HG03175 (cell line): ENCODE measurements at regions not wholly inside any gene's neighbourhood (a gene's known extent, or its start where the extent isn't known, plus 50 kb on each side); places are given as distances from the start of the nearest gene placed in this dataset.
"Not testable (repeated sequence)": the region's sequence is repeated elsewhere in the genome, so short reads cannot be mapped to it uniquely, and the experiment has no call there.

Experiments
- ATAC-seq: cut with Tn5 transposase; IDR thresholded peaks from one replicate; pipeline ENCODE4 v1.9.1; 2021; ENCODE audit warnings: mild to moderate bottlenecking, moderate library complexity; ENCODE audit not compliant: unreplicated experiment

DNA sequence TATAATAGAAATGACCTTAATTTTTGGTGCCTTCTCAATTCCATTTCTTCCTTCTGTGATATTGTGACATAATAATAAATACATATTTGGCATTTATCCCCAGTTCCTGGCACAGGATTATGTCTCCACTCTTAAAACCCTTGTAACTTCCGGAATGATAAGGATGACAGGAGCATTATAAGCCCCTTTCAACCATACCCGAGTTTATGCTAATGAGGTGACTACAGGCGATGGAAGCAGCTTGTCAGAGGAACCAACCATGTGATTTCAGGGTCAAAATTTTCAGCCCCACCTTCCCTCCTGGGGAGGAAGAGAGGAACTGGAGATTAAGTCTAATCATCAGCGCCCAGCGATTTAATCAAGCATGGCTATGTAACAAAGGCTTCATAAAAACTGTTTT lies 528.5 kb upstream of the CRIM1 start:
- no peak for ATAC-seq

GRCh38 chr2:35822716-35823115 lies 532.9 kb upstream of the CRIM1 start:
- ATAC-seq, result no peak

DNA sequence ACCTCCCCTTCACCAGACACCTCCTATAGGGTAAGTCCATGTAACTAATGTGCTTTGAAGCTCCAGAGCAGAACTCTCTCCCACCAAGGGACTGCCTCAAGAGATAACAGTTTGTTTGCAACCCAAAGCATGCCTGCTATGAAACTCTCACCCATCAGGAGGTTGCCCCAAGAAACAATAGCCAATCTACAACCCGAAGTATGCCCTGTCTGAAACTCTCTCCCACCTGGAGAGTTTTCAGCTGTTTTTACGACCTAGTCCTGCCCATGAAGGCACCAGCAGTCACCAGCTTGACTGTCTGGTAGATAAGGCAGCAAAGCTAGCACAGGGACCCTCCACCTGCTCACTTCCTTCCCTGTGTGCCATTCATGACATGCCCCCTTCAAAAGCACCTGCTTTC lies 533.9 kb upstream of the CRIM1 start:
- ATAC-seq, result no peak

GRCh38 chr2:35820391-35820790 lies 535.2 kb upstream of the CRIM1 start:
- no peak for ATAC-seq

DNA sequence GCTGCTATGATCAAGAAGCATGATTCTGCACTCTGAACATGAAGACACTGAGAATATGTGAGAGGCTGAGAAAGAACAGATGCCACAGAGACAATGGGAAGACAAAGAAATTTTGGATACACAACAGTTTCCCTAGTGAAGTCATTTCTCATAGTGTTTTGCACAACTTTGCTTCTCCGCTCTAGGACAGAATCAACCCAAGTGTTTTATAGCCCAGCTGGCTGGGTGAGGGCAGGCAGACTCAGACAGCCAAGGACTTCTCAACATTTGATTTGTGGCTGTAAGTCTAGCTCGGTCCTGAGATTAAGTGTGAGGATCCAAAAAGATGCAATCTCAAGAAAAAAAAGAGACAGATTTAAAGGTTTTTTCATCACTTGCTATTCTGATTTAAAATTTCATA lies 536.5 kb upstream of the CRIM1 start:
- no peak for ATAC-seq

DNA sequence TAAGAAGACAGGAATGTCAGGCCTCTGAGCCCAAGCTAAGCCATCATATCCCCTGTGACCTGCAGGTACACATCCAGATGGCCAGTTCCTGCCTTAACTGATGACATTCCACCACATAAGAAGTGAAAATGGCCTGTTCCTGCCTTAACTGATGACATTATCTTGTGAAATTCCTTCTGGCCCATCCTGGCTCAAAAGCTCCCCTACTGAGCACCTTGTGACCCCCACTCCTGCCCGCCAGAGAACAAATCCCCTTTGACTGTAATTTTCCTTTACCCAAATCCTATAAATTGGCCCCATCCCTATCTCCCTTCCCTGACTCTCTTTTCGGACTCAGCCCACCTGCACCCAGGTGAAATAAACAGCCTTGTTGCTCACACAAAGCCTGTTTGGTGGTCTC lies 537.2 kb upstream of the CRIM1 start:
- ATAC-seq, result not testable (repeated sequence)

GRCh38 chr2:35814597-35814996 lies 541.0 kb upstream of the CRIM1 start:
- not testable (repeated sequence) for ATAC-seq

DNA sequence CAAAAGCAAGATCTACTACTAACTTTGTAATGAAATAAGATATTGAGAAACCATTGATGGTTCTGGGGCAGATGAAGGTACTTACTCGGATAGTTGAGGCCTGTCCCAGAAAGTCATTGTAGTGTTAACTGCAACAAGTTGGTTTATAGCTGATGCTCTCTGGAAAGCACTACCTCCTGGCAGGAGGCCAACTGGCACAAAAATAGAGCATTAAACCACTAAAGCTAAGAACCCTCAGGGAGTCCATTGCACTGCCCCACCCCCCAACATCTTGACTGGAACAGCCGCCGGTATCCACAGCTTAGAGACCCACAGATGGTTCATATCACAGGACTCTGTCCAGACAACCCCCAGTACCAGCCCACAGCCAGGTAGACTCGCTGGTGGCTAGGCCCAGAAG lies 552.5 kb upstream of the CRIM1 start:
- no peak for ATAC-seq

DNA sequence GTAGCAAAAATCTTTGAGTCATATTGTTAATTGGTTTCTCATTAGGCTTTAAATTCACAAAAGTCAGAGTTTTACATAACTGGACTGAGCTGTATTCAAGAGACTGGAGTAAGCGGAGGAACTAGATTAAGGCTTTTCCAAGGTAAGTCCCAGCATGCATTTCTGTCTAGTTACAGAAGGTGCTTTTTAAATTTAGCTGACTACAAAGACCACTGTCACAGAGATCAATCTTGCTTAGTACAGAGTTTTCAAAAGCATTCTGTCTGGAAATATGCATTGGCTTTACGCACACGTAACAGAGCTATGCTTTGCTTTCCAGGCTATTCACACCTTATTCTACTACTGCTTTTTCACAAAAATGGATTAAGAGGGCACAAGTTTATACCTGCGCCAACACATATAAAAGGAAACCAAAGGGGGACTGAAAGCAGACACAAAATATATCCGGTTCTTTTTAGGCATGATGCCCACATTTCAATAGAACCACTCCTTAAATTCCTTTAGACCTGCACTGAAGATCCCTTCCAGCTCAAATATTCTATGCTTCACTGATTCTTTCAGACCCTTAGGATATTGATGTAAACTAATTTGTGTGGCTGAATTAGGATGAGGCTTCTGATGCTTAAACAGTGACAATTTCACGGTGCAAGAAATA lies 560.7 kb upstream of the CRIM1 start:
- ATAC-seq, result no peak

- no peak for ATAC-seq
These were observed 565.3 kb upstream of the CRIM1 start for GRCh38 chr2:35790292-35790691.

DNA sequence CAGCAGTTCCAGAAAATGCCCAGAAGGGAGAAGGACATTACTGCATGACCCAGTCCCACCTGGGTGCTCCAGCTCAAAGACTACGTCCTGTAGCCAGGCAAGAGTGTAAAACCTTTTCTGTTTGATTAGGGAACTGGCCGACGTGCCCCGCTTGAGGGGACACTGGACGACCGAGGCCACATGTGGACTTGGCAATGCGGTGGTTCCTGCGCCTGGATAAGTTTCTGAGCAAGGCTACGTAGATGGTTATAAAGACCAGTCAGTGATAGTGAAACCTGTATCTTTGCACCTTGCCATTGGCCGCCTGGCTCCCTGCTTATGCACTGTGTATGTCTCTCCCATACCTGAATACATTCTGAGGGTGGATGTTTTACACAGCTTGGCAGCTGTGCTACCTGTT lies 567.0 kb upstream of the CRIM1 start:
- no peak for ATAC-seq

DNA sequence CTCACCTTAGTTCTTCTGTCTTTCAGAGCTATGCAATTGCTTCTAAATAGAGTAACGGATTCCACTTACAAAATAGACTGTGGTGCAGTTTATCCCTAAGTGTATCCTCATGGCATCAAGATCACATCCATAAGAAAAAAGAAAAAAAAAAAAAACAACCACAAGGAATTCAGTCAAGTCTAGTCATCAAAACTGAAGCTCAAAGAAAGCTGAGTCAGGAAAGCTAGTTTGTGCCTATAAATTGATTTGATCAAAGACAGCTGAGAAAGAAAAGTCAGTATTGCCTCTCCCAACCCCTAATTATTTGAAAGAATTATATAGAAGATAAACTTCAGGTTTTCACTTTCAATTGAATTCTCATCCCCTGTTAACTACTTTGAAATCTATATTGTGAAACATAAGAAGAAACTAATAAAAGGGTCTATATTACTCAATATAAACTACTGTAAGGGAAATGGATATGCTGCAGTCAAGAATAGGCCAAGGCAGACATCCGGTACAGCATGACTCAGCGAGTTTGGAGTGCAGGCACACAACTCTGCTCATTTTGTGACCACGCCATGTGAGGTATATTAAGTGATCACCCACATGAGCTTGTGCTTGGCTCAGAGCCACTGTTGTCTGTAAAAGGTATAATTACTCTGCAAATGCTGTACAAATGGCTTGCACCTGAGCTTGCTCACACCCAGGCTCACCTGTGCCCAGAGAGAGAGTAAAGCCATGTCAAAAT lies 568.1 kb upstream of the CRIM1 start:
- ATAC-seq, result no peak

DNA sequence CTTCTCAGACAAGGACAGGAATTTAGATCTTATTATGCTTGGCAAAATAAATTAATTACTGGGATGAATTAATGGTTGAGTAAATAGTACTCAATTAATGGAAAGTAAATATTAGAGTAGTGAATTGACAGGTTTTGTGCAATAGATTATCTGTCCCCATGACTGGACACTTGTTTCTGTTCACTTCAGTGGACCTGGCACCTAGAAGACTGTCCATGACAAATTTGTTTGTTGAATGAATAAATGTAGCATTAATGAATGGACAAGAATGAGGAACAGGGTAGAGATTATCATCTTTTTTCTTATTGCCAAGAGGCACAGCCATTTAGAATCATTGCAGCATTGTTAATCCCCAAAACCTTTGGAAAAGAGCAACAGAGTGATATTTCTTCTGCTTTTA lies 570.0 kb upstream of the CRIM1 start:
- no peak for ATAC-seq

DNA sequence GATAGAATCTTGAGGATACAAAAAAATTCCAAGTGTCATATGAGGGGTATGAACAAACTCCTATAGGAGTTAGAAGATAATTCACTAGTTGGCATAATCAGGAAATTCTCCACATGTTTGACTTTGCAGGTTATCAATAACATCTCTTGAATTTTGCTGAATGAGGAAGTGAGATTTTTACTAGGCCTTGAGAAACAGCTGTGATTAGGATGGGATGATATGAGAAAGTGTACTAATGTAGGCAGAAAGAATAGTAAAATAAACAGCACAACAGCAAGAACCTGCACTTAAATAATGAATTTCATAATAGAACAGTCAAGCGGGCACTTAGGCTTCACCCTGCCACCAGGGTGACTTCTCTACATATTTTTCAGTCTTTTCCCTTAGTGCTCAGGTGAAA lies 570.8 kb upstream of the CRIM1 start:
- ATAC-seq, result no peak

DNA sequence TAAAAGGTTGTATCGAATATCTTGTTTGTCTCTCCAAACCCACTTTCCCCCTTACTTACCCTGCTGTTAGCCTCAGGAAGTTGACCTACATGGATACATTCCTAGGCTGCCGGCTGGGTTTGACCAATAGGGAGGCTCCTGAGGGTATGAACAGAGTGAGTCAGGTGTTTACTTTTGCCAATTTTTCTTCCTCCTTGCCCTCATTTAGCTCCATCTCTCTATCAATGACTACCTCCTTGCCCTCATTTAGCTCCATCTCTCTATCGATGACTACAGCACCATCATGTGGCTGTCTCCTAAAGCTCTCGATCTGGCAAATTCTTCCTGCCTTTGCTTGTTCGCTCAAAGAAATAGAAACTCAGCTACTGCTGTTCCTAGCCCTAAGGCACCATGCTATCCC lies 571.9 kb upstream of the CRIM1 start:
- ATAC-seq, result no peak

GRCh38 chr2:35741556-35741955 lies 614.0 kb upstream of the CRIM1 start:
- ATAC-seq, result no peak

DNA sequence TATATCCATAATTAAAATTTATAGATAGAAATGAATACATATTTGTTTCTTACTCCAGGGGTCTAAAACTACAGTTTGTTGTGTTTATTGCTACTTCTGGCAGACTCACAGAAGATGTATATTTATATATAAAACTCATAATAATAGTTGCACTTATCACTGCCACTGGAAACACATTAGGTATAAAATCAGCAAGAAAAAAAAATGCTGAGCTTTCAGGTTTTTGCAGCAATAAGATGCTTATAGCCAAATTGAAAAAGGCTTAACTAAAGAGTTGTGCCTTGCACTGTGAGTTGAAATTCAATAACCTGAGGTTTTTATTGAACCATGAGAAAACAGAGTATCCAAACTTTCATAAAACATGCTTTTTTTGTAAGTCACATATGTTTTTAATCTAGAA lies 623.9 kb upstream of the CRIM1 start:
- no peak for ATAC-seq

DNA sequence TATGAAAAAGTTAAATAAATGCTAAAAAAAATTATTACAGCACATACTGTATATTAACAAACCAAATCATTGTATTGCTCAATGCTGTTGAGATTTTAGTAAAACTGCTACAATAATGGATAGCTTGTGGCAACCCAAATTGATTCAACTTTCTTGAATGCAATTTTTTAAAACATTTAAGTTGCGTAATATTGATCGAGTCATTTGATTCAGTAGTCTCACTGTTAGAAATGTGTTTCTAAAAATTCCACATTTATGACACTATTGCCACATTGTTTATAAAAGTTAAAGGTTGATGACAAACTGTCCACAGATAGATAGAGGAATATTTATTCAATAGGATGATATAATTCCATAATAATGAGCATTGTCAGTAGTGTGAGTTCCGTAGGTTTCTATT lies 640.7 kb upstream of the CRIM1 start:
- ATAC-seq, result no peak

DNA sequence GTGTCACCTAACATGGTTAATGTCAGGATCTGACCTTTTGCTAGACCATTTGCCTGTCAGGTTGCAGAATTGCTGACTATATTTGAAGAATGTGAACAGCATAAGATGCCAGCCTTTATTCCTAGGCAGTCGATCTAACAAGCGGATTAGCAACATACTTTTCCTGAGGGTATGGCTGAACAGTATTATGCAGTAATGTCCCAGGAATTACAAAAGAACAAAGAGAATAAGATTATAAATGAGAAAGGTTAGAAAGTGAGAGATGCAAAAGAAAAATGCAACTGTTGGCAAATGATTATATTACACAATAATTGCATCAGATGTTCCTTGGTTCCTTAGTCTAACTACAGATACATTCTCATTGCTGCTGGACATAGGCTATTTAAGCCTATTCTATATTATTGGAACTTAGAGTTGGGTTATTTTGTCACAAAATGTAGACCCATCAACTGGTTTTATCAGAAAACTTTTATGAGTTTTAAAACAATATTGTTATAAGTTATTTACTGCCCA lies 647.1 kb upstream of the CRIM1 start:
- no peak for ATAC-seq

- no peak for ATAC-seq
These were observed 667.3 kb upstream of the CRIM1 start for GRCh38 chr2:35688309-35688708.

DNA sequence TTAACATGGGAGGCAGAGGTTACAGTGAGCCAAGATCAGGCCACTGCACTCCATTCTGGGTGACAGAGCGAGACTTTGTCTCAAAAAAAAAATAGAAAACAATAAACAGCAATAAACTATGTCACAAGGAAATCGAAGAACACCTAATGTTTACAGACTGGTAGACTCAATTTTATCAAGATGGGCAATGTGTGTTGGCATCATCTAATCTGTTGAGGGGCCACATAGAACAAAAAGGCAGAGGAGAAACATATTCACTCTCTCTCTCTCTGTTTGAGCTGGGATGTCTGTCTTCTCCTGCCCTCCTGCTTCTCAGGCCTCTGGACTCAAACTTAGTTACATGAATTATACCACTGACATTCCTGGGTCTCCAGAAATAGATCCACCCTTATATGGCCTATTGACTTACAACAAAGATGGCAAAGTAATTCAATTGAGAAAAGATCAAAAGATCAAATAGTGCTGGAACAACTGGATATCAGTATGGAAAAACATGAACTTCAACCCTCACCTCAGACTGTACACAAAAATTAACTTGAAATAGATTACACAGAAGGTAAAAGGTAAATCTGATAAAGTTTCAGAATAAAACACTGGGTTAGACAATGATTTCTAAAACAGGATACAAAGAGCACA lies 703.8 kb upstream of the CRIM1 start:
- no peak for ATAC-seq

- no peak for ATAC-seq
These were observed 740.9 kb upstream of the CRIM1 start for GRCh38 chr2:35614640-35615039.
